Fibroblast of villous mesenchyme (primary cell): ENCODE measurements at regions not wholly inside any gene's neighbourhood (a gene's known extent, or its start where the extent isn't known, plus 50 kb on each side); places are given as distances from the start of the nearest gene placed in this dataset.

Experiments used
- DNase-seq: peaks from one replicate; pipeline ENCODE4 v3.0.0-alpha.2; 2010; ENCODE audit warnings: low read depth
- H3K4me3 ChIP-seq: 2 replicates; pipeline ENCODE4 v1.5.1; 2011; ENCODE audit warnings: low read depth, mild to moderate bottlenecking, low read length
- CTCF ChIP-seq: IDR thresholded peaks from 2 replicates; pipeline ENCODE4 v1.5.1; 2012; ENCODE audit warnings: low read depth, mild to moderate bottlenecking, low read length; ENCODE audit not compliant: insufficient read depth

- no peak overlapping the region for H3K4me3 ChIP-seq
- TF ChIP-seq CTCF = no peak
- DNase-seq = no peak
Observed at GRCh38 chr2:24418166-24418841, 58.0 kb upstream of the ITSN2 start.

DNA sequence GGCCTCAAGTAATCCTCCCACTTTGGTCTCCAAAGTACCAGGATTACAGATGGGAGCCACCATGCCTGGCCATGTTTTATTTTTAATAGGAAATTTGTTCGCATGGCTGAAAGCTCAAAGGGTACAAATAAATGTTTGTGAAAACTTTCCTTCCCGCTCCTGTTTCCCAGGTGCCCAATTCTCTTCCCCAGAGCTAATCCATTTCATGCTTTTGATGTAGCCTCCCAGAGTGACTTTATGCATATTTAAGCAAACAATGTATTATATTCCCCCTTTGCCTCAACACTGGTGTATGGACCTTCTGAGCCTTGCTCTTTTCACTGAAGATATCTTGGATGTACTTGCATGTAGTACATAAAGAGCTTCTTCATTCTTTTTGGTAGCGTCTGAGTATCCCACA, 52.5 kb upstream of the ITSN2 start:
- no peak overlapping the region for H3K4me3 ChIP-seq
- TF ChIP-seq CTCF = no peak
- DNase-seq = no peak

GRCh38 chr2:24411488-24412151, 51.3 kb upstream of the ITSN2 start:
- no peak for TF ChIP-seq CTCF
- no peak overlapping the region for H3K4me3 ChIP-seq
- no peak for DNase-seq

DNA sequence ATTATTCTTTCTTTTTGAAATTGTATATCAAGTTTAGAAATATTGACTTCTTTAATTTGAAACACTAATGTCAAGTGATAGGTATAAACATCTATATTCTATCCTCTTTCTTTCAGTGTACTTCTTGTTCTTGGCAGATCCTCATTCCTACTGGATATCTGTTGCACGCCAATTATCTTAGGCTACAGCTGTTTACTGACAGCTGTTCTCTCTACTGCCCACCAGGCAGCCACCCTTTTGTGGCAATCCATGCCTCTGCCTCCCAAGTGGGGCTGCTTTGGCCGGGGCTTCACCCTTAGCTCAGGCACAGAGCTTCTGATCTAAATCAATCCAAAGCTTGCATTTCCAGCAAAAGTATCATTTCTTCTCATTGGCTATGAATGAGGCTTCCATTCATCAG, 50.6 kb upstream of the ITSN2 start:
- no peak for DNase-seq
- TF ChIP-seq CTCF = no peak
- H3K4me3 ChIP-seq = no peak overlapping the region

- H3K4me3 ChIP-seq = no peak overlapping the region
- DNase-seq = peak; percentile 72
- peak; percentile 87 for TF ChIP-seq CTCF
Observed at GRCh38 chr2:24409700-24410556, 49.6 kb upstream of the ITSN2 start.
